HepG2 (cell line): ENCODE measurements at regions not wholly inside any gene's neighbourhood (a gene's known extent, or its start where the extent isn't known, plus 50 kb on each side); places are given as distances from the start of the nearest gene placed in this dataset.

Experiments used
- BHLHE40 ChIP-seq: IDR thresholded peaks from 2 replicates; pipeline ENCODE4 v1.6.1; 2011; ENCODE audit warnings: low read length, improper control_type of control experiment
- CENPT ChIP-seq: sonication (generic); formaldehyde crosslinking; IDR thresholded peaks from 2 replicates; pipeline ENCODE4 v1.8.0; 2022; ENCODE audit warnings: low read depth, mild to moderate bottlenecking, moderate library complexity, missing genetic modification reagents
- KDM4B ChIP-seq: sonication (generic); formaldehyde crosslinking; IDR thresholded peaks from 2 replicates; pipeline ENCODE4 v1.4.0; 2020; ENCODE audit warnings: missing genetic modification reagents
- SOX6 ChIP-seq, 2 experiments: fragments of 450-650 bp in 1 of 2; sonication (generic) in 1 of 2; formaldehyde crosslinking in 1 of 2; IDR thresholded peaks; 2 replicates each; pipeline versions ENCODE4 v1.4.0 to v1.6.1; 2017 to 2020; ENCODE audit warnings: antibody characterized with exemption in 1 of 2, mild to moderate bottlenecking in 1 of 2, missing genetic modification reagents in 1 of 2
- ZNF558 ChIP-seq: sonication (generic); formaldehyde crosslinking; IDR thresholded peaks from 2 replicates; pipeline ENCODE4 v1.9.0; 2022; ENCODE audit warnings: mild to moderate bottlenecking, missing genetic modification reagents, borderline replicate concordance
- TF ChIP-seq, protein P1 (sequence below): sonication (generic); formaldehyde crosslinking; IDR thresholded peaks from 2 replicates; pipeline ENCODE4; 2020; ENCODE audit warnings: missing genetic modification reagents, mild to moderate bottlenecking, borderline replicate concordance
- TF ChIP-seq, protein P2 (sequence below): sonication (generic); formaldehyde crosslinking; IDR thresholded peaks from 2 replicates; pipeline ENCODE4 v1.4.0; 2020; ENCODE audit warnings: missing genetic modification reagents

DNA sequence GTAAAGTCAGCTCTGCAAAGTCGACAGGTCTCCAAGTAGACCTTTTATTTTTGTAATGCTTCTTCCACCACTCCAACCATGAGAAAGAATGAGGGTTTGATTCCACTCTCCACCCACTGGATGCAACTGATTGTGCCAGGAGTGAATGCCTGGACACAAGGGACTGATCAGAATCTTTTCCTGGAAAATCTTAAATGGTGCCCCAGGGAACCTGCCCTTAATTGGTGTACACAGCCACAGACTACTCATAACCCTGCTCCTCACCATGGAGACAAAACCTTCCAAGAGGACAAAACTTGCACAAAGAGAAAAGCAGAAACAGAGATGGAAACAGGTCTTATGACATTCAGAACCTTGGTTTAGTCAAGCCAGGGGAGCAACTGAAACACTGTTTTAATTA lies 208.6 kb upstream of the BRINP1 start:
- TF ChIP-seq, protein P1, sequence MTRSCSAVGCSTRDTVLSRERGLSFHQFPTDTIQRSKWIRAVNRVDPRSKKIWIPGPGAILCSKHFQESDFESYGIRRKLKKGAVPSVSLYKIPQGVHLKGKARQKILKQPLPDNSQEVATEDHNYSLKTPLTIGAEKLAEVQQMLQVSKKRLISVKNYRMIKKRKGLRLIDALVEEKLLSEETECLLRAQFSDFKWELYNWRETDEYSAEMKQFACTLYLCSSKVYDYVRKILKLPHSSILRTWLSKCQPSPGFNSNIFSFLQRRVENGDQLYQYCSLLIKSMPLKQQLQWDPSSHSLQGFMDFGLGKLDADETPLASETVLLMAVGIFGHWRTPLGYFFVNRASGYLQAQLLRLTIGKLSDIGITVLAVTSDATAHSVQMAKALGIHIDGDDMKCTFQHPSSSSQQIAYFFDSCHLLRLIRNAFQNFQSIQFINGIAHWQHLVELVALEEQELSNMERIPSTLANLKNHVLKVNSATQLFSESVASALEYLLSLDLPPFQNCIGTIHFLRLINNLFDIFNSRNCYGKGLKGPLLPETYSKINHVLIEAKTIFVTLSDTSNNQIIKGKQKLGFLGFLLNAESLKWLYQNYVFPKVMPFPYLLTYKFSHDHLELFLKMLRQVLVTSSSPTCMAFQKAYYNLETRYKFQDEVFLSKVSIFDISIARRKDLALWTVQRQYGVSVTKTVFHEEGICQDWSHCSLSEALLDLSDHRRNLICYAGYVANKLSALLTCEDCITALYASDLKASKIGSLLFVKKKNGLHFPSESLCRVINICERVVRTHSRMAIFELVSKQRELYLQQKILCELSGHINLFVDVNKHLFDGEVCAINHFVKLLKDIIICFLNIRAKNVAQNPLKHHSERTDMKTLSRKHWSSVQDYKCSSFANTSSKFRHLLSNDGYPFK (CRISPR knock-in tag): no peak
- no peak for TF ChIP-seq CENPT (CRISPR knock-in tag)
- TF ChIP-seq, protein P2, sequence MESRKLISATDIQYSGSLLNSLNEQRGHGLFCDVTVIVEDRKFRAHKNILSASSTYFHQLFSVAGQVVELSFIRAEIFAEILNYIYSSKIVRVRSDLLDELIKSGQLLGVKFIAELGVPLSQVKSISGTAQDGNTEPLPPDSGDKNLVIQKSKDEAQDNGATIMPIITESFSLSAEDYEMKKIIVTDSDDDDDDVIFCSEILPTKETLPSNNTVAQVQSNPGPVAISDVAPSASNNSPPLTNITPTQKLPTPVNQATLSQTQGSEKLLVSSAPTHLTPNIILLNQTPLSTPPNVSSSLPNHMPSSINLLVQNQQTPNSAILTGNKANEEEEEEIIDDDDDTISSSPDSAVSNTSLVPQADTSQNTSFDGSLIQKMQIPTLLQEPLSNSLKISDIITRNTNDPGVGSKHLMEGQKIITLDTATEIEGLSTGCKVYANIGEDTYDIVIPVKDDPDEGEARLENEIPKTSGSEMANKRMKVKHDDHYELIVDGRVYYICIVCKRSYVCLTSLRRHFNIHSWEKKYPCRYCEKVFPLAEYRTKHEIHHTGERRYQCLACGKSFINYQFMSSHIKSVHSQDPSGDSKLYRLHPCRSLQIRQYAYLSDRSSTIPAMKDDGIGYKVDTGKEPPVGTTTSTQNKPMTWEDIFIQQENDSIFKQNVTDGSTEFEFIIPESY (CRISPR knock-in tag): no peak
- TF ChIP-seq ZNF558 (CRISPR knock-in tag): no peak
- no peak for TF ChIP-seq SOX6 (IDR thresholded peaks at IDR 0.05)
- no peak for TF ChIP-seq SOX6 (CRISPR knock-in tag; IDR thresholded peaks at IDR 0.05)
- TF ChIP-seq KDM4B (CRISPR knock-in tag): no peak
- TF ChIP-seq BHLHE40: no peak
